Right lung (tissue), 2 donors: ENCODE measurements at regions not wholly inside any gene's neighbourhood (a gene's known extent, or its start where the extent isn't known, plus 50 kb on each side); places are given as distances from the start of the nearest gene placed in this dataset.
A peak's percentile ranks its signal among the peaks of the same experiment; 100 is the strongest.
"Not testable (repeated sequence)": the region's sequence is repeated elsewhere in the genome, so short reads cannot be mapped to it uniquely, and the experiment has no call there.

Experiments used
- DNase-seq, 2 donors: peaks; one replicate each; pipeline ENCODE4 v3.0.0-alpha.2; 2013

- not testable (repeated sequence) for DNase-seq
These were observed 277.8 kb upstream of the ARHGAP42 start for GRCh38 chr11:100409267-100409666.

GRCh38 chr11:100419518-100419917 lies 267.6 kb upstream of the ARHGAP42 start:
- DNase-seq, result peak in 1 of 2 donors; percentile 26

- DNase-seq, result no peak
These were observed 252.1 kb upstream of the ARHGAP42 start for GRCh38 chr11:100434821-100435641.

DNA sequence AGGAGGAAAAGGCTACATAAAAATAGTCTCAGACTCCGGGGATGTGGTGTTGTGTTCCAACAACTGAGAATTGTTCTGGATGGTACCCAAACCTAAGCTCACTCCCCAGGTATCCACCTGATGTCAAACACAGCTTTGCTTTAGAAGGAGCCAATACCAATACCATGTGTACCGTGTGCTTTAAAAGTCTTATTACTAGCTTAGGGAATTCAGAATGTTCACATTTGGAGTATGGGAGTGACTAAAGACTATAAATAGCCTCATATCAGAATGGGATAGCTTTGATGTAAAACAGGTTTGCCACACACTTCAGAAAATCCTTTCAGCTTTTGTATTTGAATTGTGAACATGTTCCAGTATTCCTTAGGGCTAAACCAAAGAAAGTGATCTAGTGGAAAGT lies 248.7 kb upstream of the ARHGAP42 start:
- peak; percentile 31 to 44 for DNase-seq

DNA sequence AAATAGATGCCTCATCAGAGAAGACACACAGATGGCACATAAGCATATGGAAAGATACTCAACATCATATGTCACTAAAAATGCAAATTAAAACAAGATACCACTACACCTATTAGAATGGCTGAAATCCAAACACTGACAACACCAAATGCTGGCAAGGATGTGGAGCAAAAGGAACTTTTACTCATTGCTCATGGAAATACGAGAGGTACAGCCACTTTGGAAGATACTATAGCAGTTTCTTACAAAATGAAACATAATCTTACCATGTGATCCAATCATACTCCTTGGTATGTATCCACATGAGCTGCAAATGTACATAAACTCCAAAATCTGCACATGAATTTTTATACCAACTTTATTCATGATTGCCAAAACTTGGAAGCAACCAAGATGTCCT lies 246.0 kb upstream of the ARHGAP42 start:
- no peak for DNase-seq

DNA sequence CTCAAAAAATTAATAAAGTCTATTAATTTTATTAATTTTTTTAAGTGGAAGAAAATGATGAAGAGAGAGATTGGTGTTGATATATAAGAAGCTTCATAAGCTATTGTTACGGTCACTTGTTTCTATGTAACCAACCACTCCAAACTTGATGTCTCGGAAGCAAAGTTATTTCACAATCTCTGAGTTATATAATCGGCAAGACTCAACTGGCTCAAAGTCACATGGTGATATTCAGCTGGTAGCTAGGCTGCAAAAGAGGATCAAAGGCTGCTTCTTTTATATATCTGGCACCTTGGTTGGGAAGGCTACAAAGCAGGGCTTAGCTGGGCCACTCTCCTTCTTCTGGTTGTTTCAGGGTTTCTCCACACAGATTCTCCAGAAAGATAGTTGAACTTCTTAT lies 245.1 kb upstream of the ARHGAP42 start:
- DNase-seq, result no peak

- DNase-seq, result no peak
These were observed 241.8 kb upstream of the ARHGAP42 start for GRCh38 chr11:100445231-100445735.

- DNase-seq, result not testable (repeated sequence)
These were observed 235.2 kb upstream of the ARHGAP42 start for GRCh38 chr11:100451801-100452460.

GRCh38 chr11:100459811-100460210 lies 227.3 kb upstream of the ARHGAP42 start:
- no peak for DNase-seq

DNA sequence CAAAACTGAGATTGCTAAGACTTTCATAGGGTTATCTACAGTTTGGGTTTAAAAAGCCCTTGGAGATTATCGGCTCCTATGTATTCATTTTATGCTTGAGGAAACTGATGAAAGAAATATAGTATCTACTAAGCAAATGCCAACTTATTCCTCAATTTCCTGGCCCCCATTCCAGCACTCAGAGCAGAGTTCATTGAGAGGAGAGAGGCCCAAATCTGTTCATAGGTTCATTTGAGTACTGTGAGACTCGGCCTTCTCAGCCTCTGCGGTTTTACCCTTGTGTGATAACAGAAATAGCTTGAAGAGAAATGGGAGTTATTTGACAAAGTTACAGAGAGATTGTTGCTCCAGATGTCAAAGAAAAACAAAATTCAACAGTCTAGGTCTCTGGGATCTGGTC lies 226.7 kb upstream of the ARHGAP42 start:
- DNase-seq, result no peak

GRCh38 chr11:100467821-100468508 lies 219.1 kb upstream of the ARHGAP42 start:
- DNase-seq, result no peak

GRCh38 chr11:100469835-100470234 lies 217.3 kb upstream of the ARHGAP42 start:
- peak; percentile 45 to 56 for DNase-seq

- DNase-seq, result no peak
These were observed 214.2 kb upstream of the ARHGAP42 start for GRCh38 chr11:100472727-100473389.

- DNase-seq, result no peak
These were observed 213.7 kb upstream of the ARHGAP42 start for GRCh38 chr11:100473390-100473740.

DNA sequence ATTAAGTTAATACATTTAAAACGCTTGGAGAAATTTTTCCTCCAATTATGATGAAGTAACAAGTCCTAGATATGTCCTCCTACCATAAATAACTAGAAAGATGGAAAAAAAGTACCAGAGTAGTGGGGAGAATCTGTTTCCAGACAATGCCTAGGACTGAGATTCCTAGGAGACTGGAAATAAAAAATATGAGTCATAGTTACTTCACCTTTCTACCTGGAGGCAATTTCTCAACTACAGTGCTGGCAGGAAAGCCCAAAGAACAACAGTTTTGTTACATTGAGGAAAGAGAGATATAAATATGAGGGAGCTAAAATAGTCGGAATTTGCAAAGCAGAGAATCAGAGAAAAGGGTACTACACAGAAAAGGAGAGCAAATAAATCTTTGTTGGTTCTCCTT lies 202.1 kb upstream of the ARHGAP42 start:
- DNase-seq, result no peak

GRCh38 chr11:100498780-100499179 lies 188.3 kb upstream of the ARHGAP42 start:
- no peak for DNase-seq

- no peak for DNase-seq
These were observed 185.6 kb upstream of the ARHGAP42 start for GRCh38 chr11:100501450-100501849.

- no peak for DNase-seq
These were observed 174.6 kb upstream of the ARHGAP42 start for GRCh38 chr11:100512475-100512874.

DNA sequence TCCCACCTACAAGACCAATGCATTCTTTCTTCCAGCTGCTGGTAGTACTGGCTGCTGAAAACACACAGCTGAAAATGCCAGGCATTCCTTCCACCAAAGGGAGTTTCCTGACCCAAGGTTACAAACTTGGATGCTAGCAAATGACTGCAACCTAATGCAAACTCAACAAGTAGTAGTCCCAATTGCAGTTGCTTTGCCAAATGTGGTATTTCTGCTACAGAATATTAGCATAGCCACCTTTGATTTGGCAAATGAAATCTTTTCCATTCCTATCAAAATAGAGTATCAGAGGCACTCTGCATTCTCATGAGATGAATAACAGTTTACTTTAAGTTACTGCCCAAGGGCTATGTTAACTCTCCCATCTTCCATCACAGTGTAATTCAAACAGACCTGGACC lies 172.0 kb upstream of the ARHGAP42 start:
- DNase-seq, result no peak

- no peak for DNase-seq
These were observed 161.9 kb upstream of the ARHGAP42 start for GRCh38 chr11:100525197-100525596.

DNA sequence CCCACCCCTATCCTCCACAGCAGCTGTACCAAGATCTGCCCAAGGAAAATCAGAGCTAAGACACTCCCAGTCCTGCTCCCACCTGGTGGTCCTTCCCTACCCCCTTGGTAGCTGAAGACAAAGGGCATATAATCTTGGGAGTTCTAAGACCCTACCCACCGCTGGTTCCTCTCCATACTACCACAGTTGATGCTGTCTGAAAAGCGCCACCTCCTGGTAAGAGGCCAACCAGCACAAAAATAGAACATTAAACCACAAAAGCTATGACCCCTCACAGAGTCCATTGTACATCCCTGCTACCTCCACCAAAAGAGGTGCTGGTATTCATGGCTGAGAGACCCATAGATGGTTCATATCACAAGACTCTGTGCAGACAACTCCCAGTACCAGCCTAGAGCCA lies 161.5 kb upstream of the ARHGAP42 start:
- DNase-seq, result no peak

DNA sequence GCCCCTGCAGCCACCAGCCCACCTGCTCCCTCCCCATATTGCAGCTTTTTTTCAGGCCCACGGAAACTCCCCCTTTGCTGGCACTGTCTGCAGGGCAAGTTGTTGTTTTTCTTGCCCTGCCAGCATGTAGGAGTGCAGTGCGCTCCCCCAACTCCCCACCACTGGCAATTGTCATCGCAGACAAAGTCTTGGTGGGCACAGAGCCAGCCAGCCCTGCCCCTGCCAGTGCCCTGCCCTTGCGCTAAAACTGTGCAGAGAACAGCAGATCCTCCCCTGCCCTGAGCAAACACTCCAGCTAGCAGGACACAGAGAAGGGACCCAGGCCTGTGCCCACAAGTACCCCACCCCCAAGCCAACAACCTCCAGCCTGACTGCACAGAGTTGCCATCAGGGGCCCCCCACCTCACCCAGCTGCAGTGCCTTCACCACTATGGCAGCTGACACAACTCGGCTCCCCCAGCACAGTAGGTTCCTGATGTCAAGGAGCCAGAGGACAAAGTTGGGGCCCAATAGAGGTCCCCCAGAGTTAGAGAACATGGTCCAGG lies 158.1 kb upstream of the ARHGAP42 start:
- DNase-seq, result no peak
